ENCODE measurements at regions not wholly inside any gene's neighbourhood (a gene's known extent, or its start where the extent isn't known, plus 50 kb on each side); places are given as distances from the start of the nearest gene placed in this dataset.

- ATAC-seq (no peak), DNase-seq (no peak)
- H3K9me3 ChIP-seq: no peaks in the 10 kb centered on the region
- H3K4me1 ChIP-seq: no peaks in the 10 kb centered on the region
- WGBS, 2 donors: 23 to 31% methylated on average over 1 of the region's 1 CpG
- intact Hi-C loops (cut with DNase I): no loop called here
- H3K36me3 ChIP-seq (replicated peaks in 1 of 2; ENCODE audit: insufficient read depth in 1 of 2, low read depth in 2 of 2): no peaks in the 10 kb centered on the region
- TF ChIP-seq CTCF (IDR thresholded peaks at IDR 0.05): no peak
- no peak for TF ChIP-seq POLR2A (IDR thresholded peaks at IDR 0.05)
- no peak overlapping the region for H3K4me3 ChIP-seq
- H3K27me3 ChIP-seq: no peaks in the 10 kb centered on the region
- H3K27ac ChIP-seq: no peak overlapping the region
These were observed 62.9 kb upstream of the BET1 start for GRCh38 chr7:94067047-94067446.

DNA sequence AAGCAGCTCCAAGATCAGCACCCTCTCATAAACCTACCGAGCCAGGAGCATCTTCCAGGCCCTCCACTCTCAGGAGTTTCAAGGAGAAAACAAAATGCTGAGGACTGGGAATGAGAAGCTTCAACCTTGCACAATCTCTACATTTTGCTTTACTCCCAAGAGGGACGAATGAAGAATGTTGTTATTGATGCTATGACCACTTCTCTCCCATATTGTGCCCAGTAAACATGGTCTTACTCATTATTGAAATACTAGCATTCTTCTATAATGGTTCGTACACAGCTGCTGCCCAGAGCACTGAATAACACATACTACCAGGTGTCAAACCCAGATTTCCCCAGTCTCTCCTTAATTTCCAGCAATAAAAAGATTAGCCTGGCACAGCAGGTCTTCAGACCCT, 63.4 kb upstream of the BET1 start:
- Histone ChIP-seq H3K27me3 (no peaks in the 10 kb centered on the region), H3K4me1 (no peaks in the 10 kb centered on the region), H3K9me3 (no peaks in the 10 kb centered on the region), H3K36me3 (replicated peaks in 1 of 2; ENCODE audit: insufficient read depth in 1 of 2, low read depth in 2 of 2) (no peaks in the 10 kb centered on the region), H3K27ac (no peak overlapping the region), H3K4me3 (no peak overlapping the region)
- no peak for DNase-seq
- ATAC-seq: no peak
- no peak for TF ChIP-seq CTCF (IDR thresholded peaks at IDR 0.05)
- no peak for TF ChIP-seq POLR2A (IDR thresholded peaks at IDR 0.05)
- 56 to 80% methylated on average over 3 of the region's 3 CpGs for WGBS, 2 donors
- intact Hi-C loops (cut with DNase I): no loop called here

- Histone ChIP-seq H3K4me3 (no peak overlapping the region), H3K27me3 (no peaks in the 10 kb centered on the region), H3K27ac (no peak overlapping the region), H3K9me3 (no peaks in the 10 kb centered on the region), H3K4me1 (no peaks in the 10 kb centered on the region), H3K36me3 (replicated peaks in 1 of 2; ENCODE audit: insufficient read depth in 1 of 2, low read depth in 2 of 2) (no peaks in the 10 kb centered on the region)
- TF ChIP-seq CTCF (IDR thresholded peaks at IDR 0.05) (no peak), POLR2A (IDR thresholded peaks at IDR 0.05) (no peak)
- no peak for DNase-seq
- ATAC-seq: no peak
- 56 to 72% methylated on average over 7 of the region's 7 CpGs for WGBS, 2 donors
- intact Hi-C loops (cut with DNase I): no loop called here
These were observed 65.1 kb upstream of the BET1 start for GRCh38 chr7:94069162-94069739.

DNA sequence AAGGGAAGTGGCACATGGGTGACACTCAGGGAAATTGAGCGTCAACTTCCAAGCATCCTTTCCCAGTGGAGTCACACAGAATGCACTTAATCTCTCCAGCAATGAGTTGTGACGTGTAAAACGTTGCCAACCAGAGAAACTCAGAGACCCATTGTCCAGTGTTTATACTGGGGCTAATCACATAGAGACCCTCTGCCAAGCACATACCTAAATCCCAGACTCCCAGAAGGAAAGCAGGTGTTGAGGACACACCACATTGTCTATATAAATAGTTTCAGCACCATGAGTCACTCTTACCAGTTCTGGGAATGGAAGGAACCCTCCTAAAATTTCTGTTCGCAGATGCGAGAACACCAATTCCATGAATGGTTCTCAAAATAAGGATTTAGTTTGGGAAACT, 76.4 kb upstream of the BET1 start:
- Histone ChIP-seq H3K9me3 (no peaks in the 10 kb centered on the region), H3K4me1 (no peaks in the 10 kb centered on the region), H3K27me3 (no peaks in the 10 kb centered on the region), H3K4me3 (no peak overlapping the region), H3K36me3 (replicated peaks in 1 of 2; ENCODE audit: insufficient read depth in 1 of 2, low read depth in 2 of 2) (no peaks in the 10 kb centered on the region), H3K27ac (no peak overlapping the region)
- TF ChIP-seq CTCF (IDR thresholded peaks at IDR 0.05) (no peak), POLR2A (IDR thresholded peaks at IDR 0.05) (no peak)
- intact Hi-C loops (cut with DNase I): no loop called here
- WGBS, 2 donors: 60 to 61% methylated on average over 5 of the region's 5 CpGs
- ATAC-seq: no peak
- DNase-seq: no peak

DNA sequence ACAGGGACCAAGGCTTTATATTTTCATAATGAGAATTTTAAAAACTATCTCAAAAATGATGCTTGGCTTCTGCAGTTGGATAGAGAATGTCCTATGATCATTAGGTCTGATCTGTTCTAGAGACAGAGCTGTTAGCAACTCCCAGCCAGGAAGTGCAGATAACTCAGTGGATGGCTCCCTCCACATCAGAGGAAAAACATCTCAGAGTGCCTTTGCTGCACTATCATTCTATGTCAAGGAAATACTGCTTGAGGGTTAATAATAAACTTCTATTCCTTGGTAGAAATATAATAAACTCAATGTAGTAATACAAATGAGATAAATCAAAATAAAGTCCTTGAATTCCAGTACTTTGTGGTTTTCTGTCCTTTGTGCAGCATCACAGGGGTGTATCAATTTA, 78.0 kb upstream of the BET1 start:
- intact Hi-C loops (cut with DNase I): no loop called here
- TF ChIP-seq CTCF (IDR thresholded peaks at IDR 0.05): no peak
- no peak for TF ChIP-seq POLR2A (IDR thresholded peaks at IDR 0.05)
- no peaks in the 10 kb centered on the region for H3K9me3 ChIP-seq

More for the DNA sequence above, 78.0 kb upstream of the BET1 start:
- Histone ChIP-seq H3K27ac (no peak overlapping the region), H3K4me3 (no peak overlapping the region), H3K4me1 (no peaks in the 10 kb centered on the region), H3K27me3 (no peaks in the 10 kb centered on the region), H3K36me3 (replicated peaks in 1 of 2; ENCODE audit: insufficient read depth in 1 of 2, low read depth in 2 of 2) (no peaks in the 10 kb centered on the region)
- ATAC-seq (no peak), DNase-seq (no peak)
